ENCODE measurements at regions not wholly inside any gene's neighbourhood (a gene's known extent, or its start where the extent isn't known, plus 50 kb on each side); places are given as distances from the start of the nearest gene placed in this dataset.

DNA sequence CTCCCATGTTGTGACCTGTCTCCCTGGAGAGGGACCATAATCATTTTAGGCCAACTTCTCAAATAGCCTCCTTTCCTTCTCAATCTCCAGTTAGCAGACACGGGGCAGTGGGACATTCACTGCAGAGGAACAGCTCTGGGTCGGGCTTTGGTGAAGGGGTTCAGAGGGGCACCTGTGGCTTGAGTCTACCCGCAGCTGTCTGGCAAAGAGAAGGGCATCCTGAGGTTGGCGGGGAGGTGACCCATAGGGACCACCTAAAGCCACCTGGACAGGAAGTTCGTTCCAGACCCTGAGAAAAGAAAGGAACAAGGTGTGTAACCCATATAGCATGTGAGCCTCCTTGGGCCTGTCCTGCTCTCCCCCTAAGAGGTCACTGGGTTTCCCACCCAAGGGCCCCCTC is 155.0 kb downstream of the OAT start:
- no peak for DNase-seq

DNA sequence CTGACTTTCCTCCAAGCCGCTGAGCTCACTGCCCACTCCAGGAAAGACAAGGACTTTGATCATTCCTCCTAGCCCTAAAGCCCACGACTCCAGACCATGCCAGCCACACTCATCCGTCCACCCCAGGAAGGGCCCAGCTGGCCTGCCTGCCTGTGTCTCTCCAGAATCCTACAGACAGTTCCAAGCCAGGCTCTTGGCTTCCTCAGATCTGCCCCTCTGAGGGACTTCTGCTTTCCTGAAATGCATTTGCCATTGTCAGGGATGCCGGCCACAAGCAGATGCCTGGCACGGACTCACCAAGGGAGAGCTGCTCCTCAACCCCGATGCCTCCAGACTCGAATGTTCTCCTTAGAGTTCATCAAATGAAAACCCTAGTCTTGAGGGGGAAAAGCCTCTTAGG is 155.8 kb downstream of the OAT start:
- DNase-seq = no peak

DNA sequence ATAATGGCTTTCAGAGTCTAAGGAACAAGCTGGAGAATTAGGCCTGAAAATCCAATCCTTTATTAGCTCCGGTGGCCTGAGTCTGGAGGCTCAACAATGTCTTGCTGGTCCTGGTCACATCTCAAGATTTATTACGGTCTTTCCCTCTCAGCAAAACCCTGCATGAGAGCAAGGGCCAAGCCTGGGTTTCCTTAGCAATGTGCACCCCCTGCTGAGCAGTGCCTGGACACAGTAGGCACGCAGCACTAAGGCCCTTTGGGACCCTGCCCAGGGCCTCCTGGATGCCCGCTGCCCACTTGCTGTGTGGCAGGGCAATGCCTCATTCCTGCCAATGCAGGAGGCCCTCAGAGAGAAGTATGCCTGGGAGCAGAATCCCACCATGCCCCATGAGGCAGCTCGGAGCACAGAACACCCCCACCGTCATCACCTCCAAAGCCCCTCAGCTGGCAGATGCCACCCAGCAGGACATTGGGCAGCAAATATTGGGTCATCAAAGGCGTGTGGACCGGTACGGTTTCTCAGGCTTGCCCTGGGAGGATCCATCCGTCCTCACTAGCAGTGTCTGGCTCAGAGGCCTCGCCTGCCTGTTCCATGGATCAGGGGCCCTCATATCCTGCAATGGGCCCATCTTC is 156.4 kb downstream of the OAT start:
- DNase-seq = no peak

DNA sequence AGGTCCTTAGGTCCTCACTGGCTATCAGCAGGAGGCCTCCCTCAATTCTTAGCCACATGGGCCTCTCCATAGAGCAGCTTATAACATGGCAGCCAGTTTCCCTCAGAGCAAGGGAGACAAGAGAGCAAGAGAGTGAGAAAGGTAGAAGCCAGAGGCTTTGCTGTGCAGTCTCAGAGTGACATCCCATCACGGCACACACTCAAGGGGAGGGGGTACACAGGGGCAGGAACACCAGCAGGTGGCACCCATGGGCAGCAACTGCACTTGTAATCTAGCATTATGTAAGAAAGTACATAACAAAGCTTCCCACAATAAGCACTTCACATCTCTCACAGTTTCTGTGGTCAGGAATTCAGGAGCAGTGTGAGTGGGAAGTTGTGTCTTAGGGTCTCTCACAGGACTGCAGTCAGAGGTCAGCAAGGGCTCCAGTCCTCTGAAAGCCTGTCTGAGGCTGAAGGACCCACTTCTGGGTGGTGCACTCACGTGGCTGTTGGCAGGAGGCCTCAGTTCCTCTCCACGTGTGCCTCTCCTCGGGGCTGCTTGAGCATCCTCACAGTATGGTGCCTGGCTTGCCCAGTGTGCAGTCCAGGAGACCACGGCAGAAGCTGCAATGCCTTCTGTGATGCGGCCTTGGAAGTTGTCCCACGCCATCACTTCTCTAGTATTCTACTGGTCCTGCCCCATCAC is 159.4 kb downstream of the OAT start:
- no peak for DNase-seq

DNA sequence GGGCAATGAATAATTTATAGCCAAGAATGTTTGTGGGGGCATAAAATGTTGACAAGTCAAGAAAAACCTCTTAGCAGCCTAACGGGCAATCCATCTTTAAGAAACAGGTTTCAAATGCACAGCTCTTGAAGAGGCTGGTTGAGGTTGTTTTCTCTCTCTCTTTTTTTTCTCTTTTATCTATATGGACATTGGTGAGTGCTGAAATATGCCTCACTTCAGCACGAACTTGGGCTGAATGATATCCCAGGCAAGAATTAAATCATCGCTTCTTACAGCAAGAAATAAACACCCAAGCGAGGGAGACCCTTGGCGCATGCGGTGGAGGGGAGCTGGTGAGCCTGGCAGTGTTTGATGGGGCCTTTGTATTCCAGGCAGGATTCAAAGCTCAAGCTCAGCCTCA is 160.9 kb downstream of the OAT start:
- no peak for DNase-seq

DNA sequence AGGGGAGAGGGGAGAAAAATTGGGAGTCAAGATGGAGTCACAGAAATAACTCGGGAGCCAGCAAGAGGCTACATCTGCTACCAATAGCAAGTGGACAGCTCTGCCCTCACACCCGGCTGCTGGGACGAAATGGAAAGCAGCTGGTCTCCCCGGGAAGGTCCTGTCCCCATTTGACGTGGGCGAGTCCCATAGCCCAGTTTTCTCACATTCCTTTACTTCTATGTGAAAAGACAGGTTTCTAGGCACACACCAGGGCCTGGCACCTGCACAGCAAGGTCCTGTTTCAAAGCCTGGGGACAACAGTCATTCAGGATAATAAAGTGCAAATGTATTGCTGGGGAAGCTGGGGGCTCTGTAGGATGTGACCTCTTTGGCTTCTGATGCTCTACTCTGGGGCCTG is 162.6 kb downstream of the OAT start:
- no peak for DNase-seq

DNA sequence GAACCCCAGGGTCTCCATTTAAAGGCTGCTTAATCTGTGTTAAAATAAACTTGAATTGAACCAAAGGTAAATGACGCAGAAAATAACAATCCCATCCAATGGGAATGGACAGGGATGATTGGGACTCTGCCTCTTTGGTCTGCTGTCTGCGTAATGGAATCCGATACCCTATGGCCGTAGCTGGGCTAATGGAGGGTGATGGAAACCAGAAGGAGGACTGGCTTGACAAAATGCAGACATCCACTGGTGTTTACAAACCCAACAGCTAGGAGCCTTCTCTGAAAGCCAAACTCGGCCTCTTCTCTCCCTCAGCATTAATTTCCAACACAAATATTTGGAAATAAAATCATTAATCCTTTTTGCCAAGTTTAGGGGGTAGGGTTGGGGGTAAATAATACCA is 162.2 kb upstream of the CHST15 start:
- DNase-seq = no peak

DNA sequence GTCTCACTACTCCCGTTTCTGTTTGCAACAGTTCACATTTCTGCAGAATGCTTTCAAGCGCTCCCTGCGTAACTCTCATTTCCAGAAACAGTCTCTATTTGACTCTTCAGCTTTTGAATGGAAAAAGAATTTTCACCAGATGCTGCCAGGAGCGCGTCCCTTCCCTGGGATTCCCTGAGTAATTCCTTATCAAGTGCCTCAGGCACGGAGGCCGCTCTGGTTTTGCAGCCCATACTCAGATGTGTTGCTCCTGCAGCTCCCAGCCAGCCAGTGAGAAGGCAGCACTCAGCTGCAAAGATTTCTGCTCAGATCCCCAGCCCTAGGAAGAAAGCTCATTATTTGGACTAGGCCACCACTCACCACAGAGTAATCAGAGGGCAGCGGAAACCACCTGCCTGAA is 161.1 kb upstream of the CHST15 start:
- no peak for DNase-seq

DNA sequence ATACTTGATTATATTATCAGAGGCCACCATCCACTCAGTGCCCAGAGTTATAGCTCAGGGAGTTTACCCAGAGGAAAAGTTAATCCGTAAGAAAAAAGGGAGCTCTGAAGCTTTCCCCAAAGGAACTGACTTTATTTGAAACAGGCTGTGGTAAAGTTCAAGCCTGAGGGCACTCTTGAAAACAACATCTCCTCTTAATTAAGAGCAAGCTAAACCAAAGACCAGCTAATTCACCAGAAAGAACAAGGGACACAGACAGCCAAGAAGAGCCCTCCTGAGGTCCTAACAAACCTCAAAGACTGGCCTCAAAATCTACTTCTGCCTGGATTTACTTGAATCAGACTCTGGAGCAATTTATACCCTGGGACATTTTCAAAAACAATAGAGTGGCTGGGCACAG is 159.6 kb upstream of the CHST15 start:
- DNase-seq = no peak

DNA sequence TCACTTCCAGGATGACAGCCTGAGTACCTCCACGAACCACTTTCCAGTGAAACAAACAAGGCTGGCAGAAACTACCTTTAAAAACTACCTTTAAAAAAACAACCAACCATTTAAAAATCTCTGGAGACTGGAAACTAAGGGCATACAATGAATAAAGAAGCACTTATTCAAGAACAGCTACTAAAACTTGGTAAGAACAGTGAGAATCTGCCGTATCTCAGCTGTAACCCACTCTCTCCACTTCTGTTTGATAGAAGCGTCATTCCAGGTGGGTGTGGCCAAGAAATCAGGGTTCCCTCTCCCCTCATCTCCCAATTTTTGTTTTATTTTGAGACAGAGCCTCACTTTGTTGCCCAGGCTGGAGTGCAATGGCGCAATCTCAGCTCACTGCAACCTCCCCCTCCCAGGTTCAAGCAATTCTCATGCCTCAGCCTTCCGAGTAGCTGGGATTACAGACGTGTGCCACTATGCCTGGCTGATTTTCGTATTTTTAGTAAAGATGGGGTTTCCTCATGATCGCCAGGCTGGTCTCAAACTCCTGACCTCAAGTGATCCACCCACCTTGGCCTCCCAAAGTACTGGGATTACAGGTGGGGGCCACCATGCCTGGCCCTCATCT is 158.8 kb upstream of the CHST15 start:
- no peak for DNase-seq

DNA sequence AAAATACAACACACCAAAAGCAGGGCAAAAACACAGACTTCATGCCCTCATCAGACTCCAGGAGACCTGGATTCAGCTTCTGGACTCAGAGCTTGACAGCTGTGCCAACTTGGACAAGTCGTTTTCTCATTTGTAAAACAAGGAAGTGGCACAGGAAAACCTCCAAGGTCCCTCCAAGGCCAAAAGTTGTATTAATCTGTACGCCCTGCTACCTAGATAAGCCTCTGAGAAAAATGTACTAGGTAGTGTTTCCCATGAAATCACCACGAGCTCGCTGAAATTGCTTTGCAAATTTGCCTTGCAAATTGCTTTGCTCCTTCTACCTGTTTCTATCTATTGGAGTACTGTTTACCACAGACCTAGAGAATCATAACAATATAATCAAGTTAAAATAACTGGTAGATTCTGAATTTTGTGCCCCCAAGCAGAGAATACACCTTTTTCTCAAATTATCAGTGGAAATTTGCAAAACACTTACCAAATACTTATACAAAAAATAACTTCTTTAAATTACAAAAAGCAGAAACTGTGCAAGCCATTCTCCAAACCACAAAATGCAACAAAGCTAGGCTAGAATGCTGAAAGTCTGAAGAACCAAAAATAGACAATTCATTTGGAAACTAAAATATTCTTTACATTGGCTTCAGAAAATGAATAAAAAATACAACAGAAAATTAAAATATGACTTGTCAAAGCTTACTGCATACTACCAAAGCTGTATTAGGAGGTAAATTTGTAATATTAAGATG is 158.1 kb upstream of the CHST15 start:
- DNase-seq = no peak

DNA sequence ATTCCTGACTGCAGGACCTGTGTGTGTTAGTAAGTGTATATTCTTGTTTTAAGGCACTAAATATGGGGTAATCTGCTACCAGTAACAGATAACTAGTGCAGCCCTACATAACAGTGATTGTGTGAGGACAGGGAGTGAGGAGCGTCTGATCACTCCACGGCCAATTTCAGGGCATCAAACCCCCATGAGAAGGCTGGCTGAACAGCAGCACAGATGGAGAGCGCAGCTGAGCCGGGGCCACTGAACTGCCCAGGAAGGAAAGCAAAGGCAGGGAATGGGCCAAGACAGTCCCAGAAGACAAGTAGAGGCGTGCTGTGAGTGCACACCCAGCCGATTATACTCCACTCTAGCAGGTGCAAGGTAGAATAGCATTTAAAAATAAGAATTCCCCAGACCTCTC is 157.1 kb upstream of the CHST15 start:
- no peak for DNase-seq

DNA sequence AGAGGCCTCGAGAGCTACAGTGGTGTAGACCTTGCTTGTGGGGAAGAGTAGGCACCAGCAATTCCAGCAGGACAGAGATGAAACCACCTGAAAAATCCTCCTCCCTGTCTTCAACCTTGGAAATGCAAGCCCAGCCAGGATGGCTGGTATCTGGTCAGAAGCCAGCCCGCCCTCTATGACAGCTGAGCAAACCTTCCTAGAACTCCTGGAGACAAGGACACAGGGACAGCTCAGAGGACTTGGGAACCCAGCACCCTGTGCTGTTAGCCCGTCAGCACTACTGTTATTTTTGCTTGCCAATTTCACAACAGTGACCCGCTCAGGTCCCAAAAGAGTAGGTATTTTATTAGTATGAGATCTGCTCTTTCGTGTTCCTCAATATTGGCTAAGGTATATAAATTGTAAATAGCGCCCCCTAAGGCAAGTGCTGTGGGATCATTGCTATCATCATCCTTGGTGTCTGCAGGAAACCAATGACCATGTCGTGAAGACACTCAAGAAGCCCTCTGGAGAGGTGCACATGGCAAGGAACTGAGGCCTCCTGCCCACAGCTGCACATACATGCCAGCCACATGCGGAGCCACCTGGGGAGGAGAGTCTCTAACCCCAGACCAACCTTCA is 156.5 kb upstream of the CHST15 start:
- DNase-seq = no peak

DNA sequence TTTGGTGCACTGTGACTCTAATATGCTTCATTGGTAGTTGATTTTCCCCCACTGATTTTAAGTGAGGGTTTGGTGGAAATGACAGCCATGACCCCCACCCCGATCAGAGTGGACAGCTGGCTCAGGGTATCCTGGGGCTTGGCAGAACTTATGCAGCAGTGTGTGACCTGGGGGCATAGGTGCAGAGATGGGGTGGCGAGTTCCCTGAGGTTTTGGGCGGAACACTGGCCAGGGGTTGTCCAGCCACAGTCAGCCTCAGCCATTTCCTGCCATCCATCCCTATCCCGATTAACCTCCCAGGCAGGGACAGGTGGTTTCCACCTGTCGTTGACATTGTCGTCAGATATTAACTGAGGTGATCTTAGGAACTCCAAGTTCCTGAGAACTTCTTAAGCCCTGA is 155.8 kb upstream of the CHST15 start:
- DNase-seq = no peak

DNA sequence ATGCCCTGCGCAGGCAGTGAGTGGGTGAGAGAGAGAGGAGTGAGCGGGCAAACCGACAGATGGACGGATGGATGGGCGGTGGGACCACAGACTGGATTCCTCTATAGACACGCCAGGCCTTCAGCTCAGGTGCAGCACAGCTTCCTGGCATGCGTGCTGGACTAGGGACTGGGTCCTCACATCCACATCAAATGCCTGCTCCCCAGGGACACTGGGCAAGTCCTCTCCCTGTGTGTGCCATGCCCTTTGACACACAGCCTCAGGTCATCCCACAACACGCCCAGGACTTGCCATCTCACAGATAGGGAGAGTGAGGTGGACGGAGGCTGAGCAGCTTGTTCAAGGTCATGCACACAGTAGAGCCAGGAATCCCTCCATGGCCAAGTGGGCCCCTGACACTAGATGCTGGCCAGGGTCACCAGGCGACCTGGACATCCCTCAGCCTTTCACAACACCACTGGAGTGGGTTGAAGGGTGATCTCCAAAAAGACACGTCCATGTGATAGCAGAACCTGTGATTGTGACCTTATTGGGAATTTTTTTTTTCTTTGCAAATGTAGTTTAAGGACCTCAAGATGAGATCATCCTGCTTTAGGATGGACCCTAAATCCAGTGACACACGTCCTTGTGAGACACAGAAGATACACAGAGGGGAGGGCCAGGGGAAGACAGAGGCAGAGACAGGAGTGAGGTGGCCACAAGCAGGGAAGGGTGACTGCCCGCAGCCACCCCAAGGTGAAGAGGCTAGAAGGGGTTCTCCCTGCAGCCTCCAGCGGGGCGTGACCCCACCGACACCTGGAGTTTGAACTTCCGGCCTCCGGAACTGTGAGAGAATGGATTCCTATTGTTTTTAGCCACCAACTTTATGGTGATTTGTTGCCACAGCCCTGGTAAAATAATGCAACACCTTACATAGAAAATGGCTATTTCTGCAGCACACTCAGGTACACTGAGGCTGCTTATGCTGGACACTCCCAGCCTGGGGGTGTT is 155.0 kb upstream of the CHST15 start:
- no peak for DNase-seq

DNA sequence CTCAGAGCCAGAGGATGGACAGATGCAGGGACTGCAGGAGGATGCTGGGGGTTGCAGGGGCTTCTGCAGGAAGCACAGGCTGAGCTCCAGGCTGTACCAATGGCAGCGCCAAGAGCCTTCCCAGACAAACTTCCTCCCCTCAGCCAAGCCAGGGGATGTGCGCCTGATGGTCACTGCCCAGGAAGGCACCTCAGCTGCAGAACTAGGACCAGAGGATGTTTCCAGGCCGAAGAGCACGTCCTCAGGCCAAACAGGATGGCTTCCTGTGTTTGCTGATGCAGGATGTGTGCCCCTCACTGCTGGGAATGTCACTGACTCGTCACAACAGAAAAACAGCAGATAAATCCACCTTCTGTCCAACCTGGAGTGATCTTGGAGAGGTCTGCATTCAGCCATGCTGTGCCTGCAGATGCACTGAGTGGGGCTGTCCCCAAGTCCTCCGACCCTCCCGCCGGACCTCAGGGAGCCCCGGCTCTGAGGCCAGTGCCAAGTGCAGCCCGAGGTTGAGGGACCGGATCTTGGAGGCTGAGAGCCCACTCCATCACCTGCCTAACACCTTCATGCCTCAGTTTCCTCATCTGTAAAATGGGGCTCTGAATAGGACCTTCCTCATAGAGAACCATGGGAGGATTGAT is 152.5 kb upstream of the CHST15 start:
- no peak for DNase-seq

DNA sequence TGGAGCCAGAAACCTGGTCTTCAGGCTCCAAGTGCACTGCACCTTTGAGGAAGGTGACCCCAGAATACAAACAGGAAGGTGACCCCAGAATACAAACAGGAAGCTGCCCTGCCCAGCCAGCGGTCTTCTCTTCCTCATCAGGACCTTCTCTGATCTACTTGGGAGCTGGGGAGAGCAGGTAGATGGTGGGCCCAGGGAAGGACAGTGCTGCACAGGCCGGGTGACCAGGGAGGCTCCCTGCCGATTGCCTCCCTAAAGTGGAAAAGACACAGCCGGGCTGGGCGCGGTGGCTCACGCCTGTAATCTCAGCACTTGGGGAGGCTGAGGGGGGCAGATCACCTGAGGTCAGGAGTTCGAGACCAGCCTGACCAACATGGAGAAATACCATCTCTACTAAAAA is 151.8 kb upstream of the CHST15 start:
- DNase-seq = no peak

DNA sequence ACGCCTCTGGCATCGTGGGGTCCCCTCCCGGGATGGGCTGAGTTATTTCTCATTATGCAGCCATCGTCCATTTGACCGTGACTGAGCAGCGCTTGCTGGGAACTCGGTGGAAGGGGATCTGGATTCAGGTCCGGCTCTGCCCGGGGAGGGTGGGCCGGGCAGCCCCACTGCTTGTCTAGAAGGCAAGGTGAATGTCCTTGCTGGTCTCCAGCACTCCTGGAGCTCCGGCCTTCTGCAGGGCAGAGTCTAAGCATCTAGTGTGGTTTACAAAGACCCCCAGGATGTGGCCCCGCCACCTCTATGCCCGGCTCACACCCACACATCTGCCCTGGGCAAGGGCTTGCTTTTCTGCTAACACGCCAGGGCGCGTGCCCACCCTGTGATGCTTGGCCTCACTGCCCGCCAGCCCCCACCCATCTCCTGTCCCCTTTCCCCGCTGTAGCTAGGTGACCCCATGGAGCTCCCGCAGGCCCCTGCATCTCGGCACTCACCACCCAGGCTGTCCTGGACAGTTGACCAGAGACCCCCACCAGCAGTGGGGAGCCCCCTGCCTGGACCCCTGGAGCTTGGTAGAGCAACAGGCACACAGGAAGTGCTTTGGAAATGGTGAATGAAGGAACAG is 151.0 kb upstream of the CHST15 start:
- DNase-seq = no peak

DNA sequence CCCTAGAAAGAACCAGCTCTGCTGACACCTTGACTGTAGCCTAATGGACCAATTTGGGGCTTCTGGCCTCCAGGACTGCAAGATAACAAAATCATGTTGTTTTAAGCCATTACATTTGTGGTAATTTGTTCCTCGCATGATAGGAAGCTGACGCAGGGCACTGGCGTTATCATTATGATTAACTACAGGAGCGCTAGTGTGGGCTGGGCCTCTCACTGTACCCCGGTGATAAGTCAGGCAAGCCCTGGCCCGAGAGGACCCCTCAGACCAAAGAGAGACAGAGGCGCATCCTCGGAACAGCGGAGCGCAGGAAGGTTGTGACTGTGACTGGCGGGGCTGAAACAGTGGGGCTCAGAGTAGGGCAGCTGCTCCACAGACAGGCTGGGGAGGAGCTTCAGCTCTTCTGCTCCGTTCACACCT is 150.3 kb upstream of the CHST15 start:
- DNase-seq = no peak

DNA sequence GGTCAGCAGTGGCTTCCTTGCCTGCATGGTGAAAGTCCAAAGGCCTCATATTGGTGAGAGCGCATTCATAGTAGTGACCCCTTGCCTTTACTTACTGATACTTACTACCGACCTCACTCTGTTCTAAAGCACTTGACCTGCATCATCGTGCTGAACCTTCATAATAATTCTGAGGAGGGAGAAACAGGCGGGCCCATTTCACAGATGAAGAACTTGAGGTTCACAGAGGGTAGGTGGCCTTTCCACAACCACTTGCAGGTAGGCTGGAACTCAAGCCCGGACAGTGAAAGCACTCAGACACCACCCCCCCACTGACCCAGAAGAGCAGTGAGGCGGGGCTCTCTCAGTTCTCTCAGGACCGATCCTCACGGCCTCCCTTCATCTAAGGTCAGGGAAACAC is 149.4 kb upstream of the CHST15 start:
- DNase-seq = no peak

DNA sequence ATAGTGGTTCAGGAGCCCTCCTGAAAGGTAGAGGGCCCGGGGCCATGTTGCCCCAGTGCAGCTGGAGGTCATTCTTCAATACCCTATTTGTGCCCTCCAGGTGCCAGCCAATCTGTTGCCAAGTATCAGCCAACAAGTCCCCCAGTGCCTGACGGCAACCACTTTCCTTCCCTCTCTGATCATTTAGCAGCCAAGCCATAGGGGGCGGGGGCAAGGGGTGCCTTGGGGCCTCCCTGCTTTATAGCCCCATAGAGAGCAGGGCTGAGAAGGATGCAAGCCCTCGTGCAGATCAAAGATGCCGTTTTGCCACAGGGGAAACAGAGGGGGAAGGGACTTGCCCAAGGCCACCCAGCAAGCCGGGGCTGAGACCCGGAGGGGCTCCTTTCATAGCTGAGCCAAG is 149.0 kb upstream of the CHST15 start:
- DNase-seq = no peak
